SU-DHL-6 (cell line): ENCODE measurements at regions not wholly inside any gene's neighbourhood (a gene's known extent, or its start where the extent isn't known, plus 50 kb on each side); places are given as distances from the start of the nearest gene placed in this dataset.

Experiments used
- H2AFZ ChIP-seq: fragments of 200-600 bp; sonication (generic); 2 replicates; pipeline ENCODE4 v1.6.1; 2014; ENCODE audit warnings: low read depth, mild to moderate bottlenecking, moderate library complexity, mixed read lengths, antibody characterized with exemption, low read length; ENCODE audit not compliant: severe bottlenecking
- H3F3A ChIP-seq: fragments of 200-600 bp; shearing (Covaris generic); 2 replicates; pipeline ENCODE4 v1.6.0; 2016; ENCODE audit warnings: antibody characterized with exemption, mild to moderate bottlenecking; ENCODE audit not compliant: insufficient read depth
- H3K27ac ChIP-seq: fragments of 200-600 bp; sonication (generic); 2 replicates; pipeline ENCODE4 v1.5.1; 2016; ENCODE audit warnings: low read depth, mild to moderate bottlenecking, low read length, moderate library complexity, mixed read lengths
- H3K27me3 ChIP-seq: fragments of 200-600 bp; sonication (generic), shearing (Covaris generic); 2 replicates; pipeline ENCODE4 v1.6.0; 2014; ENCODE audit warnings: mild to moderate bottlenecking, low read length
- H3K36me3 ChIP-seq: fragments of 200-600 bp; sonication (generic); 2 replicates; pipeline ENCODE4 v1.6.1; 2014; ENCODE audit warnings: mild to moderate bottlenecking, low read length, mixed read lengths
- H3K4me2 ChIP-seq: fragments of 300-600, 200-600 bp; shearing (Covaris generic), sonication (generic); 2 replicates; pipeline ENCODE4 v1.6.0; 2014; ENCODE audit warnings: low read length, low read depth, mild to moderate bottlenecking; ENCODE audit not compliant: poor library complexity, severe bottlenecking
- H3K4me3 ChIP-seq: fragments of 200-600 bp; sonication (generic); 2 replicates; pipeline ENCODE4 v1.5.1; 2014; ENCODE audit warnings: antibody characterized with exemption, low read length, mild to moderate bottlenecking, mixed read lengths; ENCODE audit not compliant: insufficient read depth, poor library complexity, severe bottlenecking
- H3K79me2 ChIP-seq: fragments of 200-600 bp; sonication (generic); 2 replicates; pipeline ENCODE4 v1.6.1; 2014; ENCODE audit warnings: mild to moderate bottlenecking, low read length, moderate library complexity; ENCODE audit not compliant: insufficient read depth
- H3K9ac ChIP-seq: fragments of 200-600 bp; sonication (generic); 2 replicates; pipeline ENCODE4 v1.7.0; 2014; ENCODE audit warnings: mild to moderate bottlenecking, low read length
- H3K9me2 ChIP-seq: fragments of 200-600 bp; sonication (generic); replicated peaks from 2 replicates; pipeline ENCODE4 v1.6.1; 2014; ENCODE audit warnings: low read length; ENCODE audit not compliant: insufficient read depth
- H3K9me3 ChIP-seq: fragments of 200-600 bp; sonication (generic); 2 replicates; pipeline ENCODE4 v1.6.1; 2014; ENCODE audit warnings: low read length, mixed read lengths; ENCODE audit not compliant: insufficient read depth
- H4K20me1 ChIP-seq: fragments of 200-600 bp; sonication (generic); 2 replicates; pipeline ENCODE4 v1.6.1; 2014; ENCODE audit warnings: low read depth, mild to moderate bottlenecking, antibody characterized with exemption, low read length, moderate library complexity, mixed read lengths
- CTCF ChIP-seq: fragments of 200-600 bp; sonication (generic); IDR thresholded peaks from one replicate; pipeline ENCODE4 v1.5.1; 2017; ENCODE audit warnings: antibody characterized with exemption, mild to moderate bottlenecking, low read length, moderate library complexity; ENCODE audit not compliant: insufficient read depth, poor library complexity, severe bottlenecking
- EZH2phosphoT487 ChIP-seq: fragments of 200-600 bp; sonication (generic), shearing (Covaris generic); conservative IDR thresholded peaks from 2 replicates; pipeline ENCODE4 v1.6.1; 2018; ENCODE audit warnings: mild to moderate bottlenecking, antibody characterized with exemption, low read length, moderate library complexity, mixed read lengths

GRCh38 chr6:74312081-74312480, 616.1 kb downstream of the CD109 start:
- no peak overlapping the region for H3K9ac ChIP-seq
- H3K9me2 ChIP-seq = no peaks in the 10 kb centered on the region
- no peaks in the 10 kb centered on the region for H3K27me3 ChIP-seq
- H3F3A ChIP-seq = no peaks in the 10 kb centered on the region
- no peak overlapping the region for H3K4me3 ChIP-seq
- no peak overlapping the region for H3K27ac ChIP-seq
- no peak for TF ChIP-seq EZH2phosphoT487
- no peak for TF ChIP-seq CTCF
- H2AFZ ChIP-seq = no peak overlapping the region
- H3K4me2 ChIP-seq = no peak overlapping the region
- H3K9me3 ChIP-seq = no peaks in the 10 kb centered on the region
- H3K36me3 ChIP-seq = no peaks in the 10 kb centered on the region
- no peaks in the 10 kb centered on the region for H4K20me1 ChIP-seq
- no peaks in the 10 kb centered on the region for H3K79me2 ChIP-seq

- no peak overlapping the region for H3K9ac ChIP-seq
- H2AFZ ChIP-seq = no peak overlapping the region
These were observed 615.4 kb downstream of the CD109 start for GRCh38 chr6:74311431-74311830.

GRCh38 chr6:74289884-74290283, 593.9 kb downstream of the CD109 start:
- TF ChIP-seq CTCF = no peak
- TF ChIP-seq EZH2phosphoT487 = no peak
- Histone ChIP-seq H3K79me2 (no peaks in the 10 kb centered on the region), H3K27ac (no peak overlapping the region), H4K20me1 (no peaks in the 10 kb centered on the region), H3K4me2 (no peak overlapping the region), H3K27me3 (no peaks in the 10 kb centered on the region), H2AFZ (no peak overlapping the region), H3K9me3 (no peaks in the 10 kb centered on the region), H3K36me3 (no peaks in the 10 kb centered on the region; the same call in 1 of the 2 replicates), H3K4me3 (no peak overlapping the region), H3F3A (no peaks in the 10 kb centered on the region), H3K9ac (no peak overlapping the region), H3K9me2 (no peaks in the 10 kb centered on the region)

More at GRCh38 chr6:74311431-74311830, 615.4 kb downstream of the CD109 start:
- Histone ChIP-seq H4K20me1 (no peaks in the 10 kb centered on the region), H3K79me2 (no peaks in the 10 kb centered on the region), H3K9me3 (no peaks in the 10 kb centered on the region), H3K27ac (no peak overlapping the region), H3K9me2 (no peaks in the 10 kb centered on the region), H3K4me2 (no peak overlapping the region), H3K36me3 (no peaks in the 10 kb centered on the region), H3F3A (no peaks in the 10 kb centered on the region), H3K27me3 (no peaks in the 10 kb centered on the region), H3K4me3 (no peak overlapping the region)
- TF ChIP-seq EZH2phosphoT487 (no peak), CTCF (no peak)

GRCh38 chr6:74287932-74288331, 591.9 kb downstream of the CD109 start:
- H2AFZ ChIP-seq = no peak overlapping the region
- H3K4me2 ChIP-seq = no peak overlapping the region
- no peak overlapping the region for H3K9ac ChIP-seq
- no peaks in the 10 kb centered on the region for H3K27me3 ChIP-seq
- H3F3A ChIP-seq = no peaks in the 10 kb centered on the region
- no peaks in the 10 kb centered on the region; the same call in 1 of the 2 replicates for H3K36me3 ChIP-seq
- no peaks in the 10 kb centered on the region for H3K9me2 ChIP-seq
- H4K20me1 ChIP-seq = no peaks in the 10 kb centered on the region
- H3K9me3 ChIP-seq = no peaks in the 10 kb centered on the region
- TF ChIP-seq EZH2phosphoT487 = no peak
- TF ChIP-seq CTCF = no peak
- no peak overlapping the region for H3K4me3 ChIP-seq
- no peak overlapping the region for H3K27ac ChIP-seq
- no peaks in the 10 kb centered on the region for H3K79me2 ChIP-seq
